Nucleus accumbens (tissue), 56 donors: ENCODE measurements at regions not wholly inside any gene's neighbourhood (a gene's known extent, or its start where the extent isn't known, plus 50 kb on each side); places are given as distances from the start of the nearest gene placed in this dataset.
A peak's percentile ranks its signal among the peaks of the same experiment; 100 is the strongest.

Experiments used
- DNase-seq, 56 donors: peaks; one replicate each; lab custom pipeline; 2025; lab: John Stamatoyannopoulos, UW

DNA sequence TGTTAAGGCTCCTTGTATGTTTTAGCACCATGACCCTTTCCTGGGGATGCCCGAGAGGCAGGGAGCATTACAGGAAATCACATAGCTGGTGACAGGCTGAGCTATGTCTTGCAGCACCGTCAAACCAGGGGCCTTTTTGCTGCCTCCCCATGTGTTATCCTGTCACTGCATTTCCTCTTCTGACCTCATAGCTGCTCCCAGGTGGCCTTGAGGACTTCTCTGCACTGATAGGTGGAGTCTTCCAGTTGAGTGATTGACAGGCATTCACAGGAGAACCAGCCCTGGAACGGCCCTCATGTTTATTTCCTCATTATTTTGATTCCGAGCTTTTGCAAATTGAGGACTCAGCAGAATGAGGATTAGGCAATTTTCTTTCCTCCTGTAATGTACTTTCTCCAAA lies 349.6 kb downstream of the HAPSTR1 start:
- no peak for DNase-seq

DNA sequence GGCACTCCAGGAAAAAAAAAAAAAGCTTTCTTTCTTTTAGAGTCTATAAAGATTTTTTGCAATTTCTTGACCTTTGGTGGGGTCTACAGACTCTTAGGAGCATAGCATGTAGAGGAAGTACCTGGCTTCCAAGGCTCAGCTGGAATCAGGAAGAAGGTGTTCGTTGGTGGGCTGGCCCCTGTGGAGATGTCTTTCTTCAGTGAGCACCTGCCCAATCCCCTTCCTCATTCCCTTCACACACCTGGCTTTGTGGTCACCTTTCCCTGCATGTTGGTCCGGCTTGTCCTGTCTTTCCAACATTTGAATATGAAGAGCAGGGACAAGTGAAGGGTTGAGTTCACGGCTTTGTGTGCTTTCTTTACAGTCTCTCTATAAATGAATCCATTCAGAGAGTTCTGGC lies 352.4 kb downstream of the HAPSTR1 start:
- DNase-seq = no peak

DNA sequence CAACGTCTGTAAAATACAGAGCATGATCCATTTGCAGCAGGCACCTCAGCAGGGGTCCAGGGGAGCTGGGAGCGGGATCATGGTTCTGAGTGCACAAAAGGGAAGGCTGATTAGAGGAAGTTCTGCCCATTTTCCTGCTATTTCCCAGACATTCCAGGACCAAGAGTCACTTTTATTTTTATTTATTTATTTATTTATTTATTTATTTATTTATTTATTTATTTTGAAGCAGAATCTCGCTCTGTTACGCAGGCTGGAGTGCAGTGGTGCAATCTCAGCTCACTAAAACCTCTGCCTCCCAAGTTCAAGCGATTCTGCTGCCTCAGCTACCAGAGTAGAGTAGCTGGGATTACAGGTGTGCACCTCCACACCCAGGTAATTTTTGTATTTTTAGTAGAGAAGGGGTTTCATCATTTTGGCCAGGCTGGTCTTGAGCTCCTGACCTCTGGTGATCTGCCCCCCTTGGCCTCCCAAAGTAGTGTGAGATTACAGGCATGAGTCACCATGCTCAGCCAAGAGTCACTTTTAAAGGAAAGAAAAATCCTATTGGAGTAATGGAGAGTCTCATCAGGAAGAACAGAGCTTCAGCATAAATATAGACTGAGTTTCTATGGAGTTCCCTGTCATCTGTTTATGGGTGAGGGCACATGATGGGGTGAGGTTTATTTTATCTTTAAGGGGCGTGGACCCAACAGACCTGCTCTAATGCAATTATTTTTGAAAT lies 355.2 kb downstream of the HAPSTR1 start:
- DNase-seq = no peak

DNA sequence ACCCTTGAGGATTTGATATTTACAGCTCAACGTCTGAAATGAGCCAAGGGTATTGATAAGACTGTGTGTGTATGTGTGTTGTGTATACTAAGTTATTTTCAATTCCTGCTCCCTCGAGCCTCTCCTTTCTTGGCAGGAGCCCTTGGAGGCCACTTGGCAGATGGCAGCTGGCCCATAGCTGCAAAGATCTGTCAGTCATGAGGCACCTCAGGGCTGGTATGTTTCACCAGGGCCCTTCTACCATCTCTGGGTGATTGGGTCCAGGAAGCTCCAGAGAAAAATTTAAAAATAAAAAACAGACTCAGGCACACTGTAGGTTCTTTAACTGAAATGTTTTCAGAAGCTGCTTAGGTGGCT lies 355.7 kb downstream of the HAPSTR1 start:
- no peak for DNase-seq

DNA sequence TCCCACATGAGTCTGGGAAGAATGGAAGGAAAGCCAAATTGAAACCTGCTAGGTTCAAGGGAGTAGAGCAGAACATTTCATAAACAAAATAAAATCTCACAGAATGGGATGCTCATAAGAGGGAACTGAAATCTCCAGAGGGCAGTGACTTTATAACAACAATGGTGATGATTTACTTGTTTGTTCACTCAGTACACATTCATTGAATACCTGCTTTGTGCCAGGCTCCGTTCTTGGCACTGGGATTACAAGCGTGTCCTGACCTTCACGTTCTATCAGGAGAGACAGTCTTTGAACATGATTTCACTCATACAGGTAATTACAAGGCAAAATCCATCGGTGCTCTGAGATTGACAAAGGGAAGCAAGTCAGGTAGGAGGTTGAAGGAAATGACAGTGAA lies 356.3 kb downstream of the HAPSTR1 start:
- DNase-seq = no peak

DNA sequence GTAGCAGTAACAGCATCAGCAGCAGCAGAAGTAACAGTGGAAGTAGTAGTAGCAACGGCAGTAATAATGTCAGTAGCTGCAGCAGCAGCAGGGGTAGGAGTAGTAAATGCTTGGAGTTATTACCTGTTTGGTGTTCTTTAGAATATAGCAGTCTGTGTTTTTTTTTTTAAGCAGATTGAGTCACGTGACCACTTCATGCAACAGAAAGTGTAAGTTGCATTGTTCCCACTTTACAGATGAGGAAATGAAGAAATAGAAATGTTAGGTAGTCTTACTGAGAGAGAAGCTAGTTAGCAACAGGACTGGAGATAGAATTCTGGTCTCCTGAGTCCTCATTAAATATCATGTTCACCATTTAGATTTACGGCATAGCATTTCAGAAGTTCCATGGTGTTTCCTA lies 358.2 kb downstream of the HAPSTR1 start:
- DNase-seq = no peak

DNA sequence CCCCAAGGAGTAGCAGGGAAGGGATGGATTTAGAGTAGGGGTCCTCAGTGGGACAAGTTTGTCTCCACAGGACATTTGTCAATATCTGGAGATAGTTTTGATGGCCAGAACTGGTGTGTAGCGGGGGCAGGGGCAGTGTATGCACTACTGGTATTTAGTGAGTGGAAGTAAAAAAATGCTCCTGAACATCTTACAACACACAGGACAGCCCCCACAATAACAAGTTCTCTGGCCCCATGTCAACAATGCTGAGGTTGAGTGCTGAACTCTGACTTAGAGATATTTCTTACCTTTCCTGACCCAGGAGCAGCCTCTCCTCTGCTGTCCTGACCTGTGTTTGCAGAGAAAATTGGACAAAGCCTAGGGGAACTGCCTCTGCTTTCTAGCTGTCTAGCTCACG lies 365.8 kb downstream of the HAPSTR1 start:
- no peak for DNase-seq

DNA sequence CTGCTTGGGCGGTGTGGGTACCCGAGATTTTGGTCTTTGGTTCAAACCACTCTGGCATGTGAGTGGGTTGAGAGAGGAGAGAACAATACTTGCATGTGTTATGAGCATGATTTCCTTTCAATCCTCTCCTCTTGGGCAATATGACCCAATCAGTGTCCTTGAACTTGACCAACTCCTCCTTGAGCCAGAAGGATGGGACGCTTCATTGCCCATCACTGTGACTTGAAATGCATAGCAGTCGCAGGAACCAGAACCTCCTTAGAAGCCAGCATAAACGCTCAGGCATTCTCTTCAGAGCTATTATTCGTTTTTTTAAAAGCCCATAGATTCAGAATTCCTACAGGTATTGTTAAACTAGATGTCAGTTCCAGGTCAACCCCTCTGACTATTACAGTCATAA lies 367.4 kb downstream of the HAPSTR1 start:
- DNase-seq = no peak

DNA sequence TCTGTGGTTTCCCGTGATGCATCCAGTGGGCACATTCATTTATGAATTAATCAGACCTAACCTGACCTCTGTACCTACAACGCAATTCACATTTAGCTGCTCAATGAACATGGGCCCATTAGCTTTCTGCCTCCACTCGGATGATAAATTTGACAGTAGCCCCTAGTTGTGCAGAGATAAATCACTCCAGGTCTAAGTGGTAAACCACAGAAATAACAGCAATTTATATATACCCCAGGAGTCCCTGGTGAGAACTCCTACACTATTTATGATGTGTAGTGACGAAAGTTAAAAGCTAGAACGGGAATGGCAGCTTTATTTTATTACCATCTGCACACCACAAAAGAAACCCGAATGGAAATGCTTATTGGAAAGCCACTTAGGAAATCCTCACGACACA lies 371.5 kb downstream of the HAPSTR1 start:
- no peak for DNase-seq

DNA sequence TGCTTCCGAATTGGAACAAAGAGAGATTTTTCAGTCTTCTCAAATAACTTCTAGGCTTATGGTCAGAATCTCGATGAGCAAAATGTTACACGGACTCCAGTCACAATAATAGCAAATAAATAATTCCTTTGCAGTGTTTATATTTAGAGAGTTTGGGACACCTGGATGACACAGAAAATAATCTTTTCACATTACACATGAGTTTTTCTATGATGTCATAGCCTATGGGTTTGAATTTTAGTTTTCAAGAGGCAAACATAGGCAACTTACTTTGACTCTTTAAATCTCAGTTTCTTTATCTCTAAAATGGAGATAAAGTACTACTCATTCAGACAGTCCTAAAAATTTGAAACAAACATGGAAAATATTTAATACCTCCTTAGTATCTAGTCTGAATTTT lies 372.0 kb downstream of the HAPSTR1 start:
- DNase-seq = no peak

DNA sequence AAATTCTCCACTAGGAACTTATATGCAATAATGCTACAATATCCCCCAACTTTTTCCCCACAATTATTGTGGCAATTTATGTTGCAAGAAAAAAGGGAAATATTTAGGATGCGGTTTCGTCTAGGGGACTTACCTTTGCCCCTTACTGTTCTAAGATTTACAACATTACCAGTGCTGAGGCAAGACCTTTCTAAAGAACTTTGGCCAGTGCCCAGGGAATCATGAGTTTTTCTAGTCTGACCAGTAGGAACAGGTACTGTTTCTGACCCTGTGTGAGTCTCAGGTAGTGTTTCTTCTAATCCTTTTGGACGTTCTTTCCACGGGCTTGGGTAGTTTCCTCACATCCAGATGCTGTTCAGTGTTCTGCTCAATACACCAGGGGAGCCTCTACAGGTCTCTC lies 373.7 kb downstream of the HAPSTR1 start:
- no peak for DNase-seq

- DNase-seq = no peak
Measured at GRCh38 chr16:9469512-9469911, 378.1 kb downstream of the HAPSTR1 start.

GRCh38 chr16:9476744-9477143 lies 385.3 kb downstream of the HAPSTR1 start:
- no peak for DNase-seq

DNA sequence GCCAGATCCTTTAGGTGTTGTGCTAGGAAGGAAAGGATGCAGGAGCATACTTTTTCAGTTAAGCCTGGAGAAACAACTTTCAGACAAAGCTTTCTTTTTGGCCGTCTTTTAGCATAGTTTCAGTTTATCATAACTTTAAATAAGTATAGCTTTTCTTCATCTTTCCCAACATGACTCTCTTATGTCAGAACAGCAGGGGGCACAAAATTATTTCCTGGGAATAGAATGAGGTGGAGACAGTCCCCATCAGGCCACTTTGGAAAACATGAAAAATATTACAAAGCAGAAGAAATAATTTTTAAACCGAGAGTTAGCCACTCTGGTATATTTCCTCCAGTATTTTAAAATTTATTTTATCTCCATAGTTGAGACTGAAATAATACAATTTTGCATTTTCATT lies 387.6 kb downstream of the HAPSTR1 start:
- DNase-seq = no peak

- DNase-seq = no peak
Measured at GRCh38 chr16:9480503-9480902, 389.1 kb downstream of the HAPSTR1 start.

- no peak for DNase-seq
Measured at GRCh38 chr16:9481747-9482730, 390.6 kb downstream of the HAPSTR1 start.

DNA sequence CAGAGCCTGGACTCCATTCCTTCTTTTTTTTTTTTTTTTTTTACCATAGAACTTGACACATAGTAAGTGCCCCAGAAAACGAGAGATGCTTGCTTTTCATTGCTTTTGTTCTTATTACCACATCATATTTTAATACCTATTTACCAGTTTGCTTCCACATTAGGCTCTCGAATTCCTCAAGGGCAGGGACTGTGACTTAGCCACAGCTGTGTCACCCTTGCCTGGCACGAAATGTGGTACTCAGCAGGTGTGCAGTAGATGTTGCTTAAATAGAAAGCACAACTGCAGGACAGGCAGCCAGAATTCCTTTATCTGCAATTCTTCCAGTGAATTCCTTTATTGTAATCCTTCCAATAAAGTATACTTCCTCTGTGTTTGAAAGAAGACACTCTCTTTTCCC lies 393.0 kb downstream of the HAPSTR1 start:
- DNase-seq = no peak

DNA sequence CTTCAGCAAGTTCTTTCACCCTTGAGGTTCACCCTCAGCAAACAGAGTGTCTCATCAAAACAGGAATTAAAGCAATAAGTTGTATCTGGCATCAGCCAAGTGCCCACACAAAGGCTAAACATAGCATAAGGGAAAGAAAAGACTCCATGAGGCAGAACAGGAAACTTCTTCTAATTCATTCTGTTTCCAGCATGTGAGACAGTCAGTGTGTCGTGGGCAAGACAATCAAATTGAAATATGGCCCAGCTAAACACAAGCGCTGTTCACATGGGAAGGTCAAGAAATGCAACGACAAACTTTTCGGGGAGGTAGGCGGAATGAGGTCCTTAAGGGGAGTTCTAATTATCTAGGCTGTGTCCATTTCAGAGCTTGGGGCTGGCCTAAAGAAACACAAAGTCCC lies 393.4 kb downstream of the HAPSTR1 start:
- no peak for DNase-seq

GRCh38 chr16:9489835-9490467 lies 398.5 kb downstream of the HAPSTR1 start:
- DNase-seq = peak in 37 of 56 donors; percentile 0 to 72 (median 21)

DNA sequence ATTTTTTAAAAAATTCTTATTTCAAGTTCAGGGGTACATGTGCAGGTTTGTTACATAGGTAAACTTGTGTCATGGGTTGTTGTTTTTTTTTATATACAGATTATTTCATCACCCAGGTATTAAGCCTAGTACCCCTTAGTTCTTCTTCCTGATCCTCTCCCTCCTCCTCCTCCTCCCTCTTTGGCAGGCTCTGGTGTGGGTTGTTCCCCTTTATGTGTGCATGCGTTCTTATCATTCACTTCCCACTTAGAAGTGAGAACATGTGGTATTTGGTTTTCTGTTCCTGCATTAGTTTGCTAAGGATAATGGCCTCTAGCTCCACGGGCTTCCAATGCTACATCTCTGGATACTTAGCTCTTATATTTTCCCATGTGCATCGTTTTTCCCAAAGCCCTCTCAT lies 404.4 kb downstream of the HAPSTR1 start:
- DNase-seq = no peak

DNA sequence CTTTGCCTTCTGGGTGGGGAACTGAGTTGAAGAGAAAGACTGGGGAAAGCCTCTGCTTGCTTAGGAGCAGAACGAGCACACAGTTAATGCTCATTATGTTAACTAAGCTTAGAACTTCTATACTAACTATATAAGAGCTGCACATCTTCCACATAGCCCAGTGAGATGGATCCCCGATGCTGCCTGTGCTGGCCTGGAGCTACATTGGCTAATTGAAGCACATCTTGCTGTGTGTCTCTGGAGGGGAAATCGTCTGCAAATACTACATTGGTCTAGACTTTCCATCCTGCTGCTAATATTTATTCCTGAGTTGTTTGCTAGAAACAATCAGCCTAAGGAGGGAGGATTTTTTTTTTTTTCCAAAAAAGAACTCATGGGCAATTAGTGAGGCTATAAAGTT lies 406.3 kb downstream of the HAPSTR1 start:
- DNase-seq = no peak
